ENCODE measurements at regions not wholly inside any gene's neighbourhood (a gene's known extent, or its start where the extent isn't known, plus 50 kb on each side); places are given as distances from the start of the nearest gene placed in this dataset.
"Not testable (repeated sequence)": the region's sequence is repeated elsewhere in the genome, so short reads cannot be mapped to it uniquely, and the experiment has no call there.

DNA sequence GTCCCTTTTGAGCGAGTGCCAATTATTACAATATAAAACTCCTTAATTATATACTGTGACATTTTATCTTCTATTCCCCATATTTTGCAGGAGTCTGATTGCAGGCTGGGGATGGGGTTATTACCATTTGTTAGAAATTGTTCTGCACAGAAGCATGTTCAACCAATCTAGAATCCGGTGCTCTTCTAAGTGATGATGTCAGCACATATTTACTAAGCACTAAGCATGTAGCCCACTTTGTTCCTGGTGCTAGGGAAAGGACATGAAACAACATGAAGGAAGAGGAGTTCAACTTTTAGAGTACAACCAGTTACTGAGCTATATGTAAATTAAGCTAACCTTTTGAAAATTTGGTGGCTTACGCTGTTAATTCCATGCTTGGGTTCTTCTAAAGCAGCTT, 52.8 kb upstream of the IL1RAPL2 start:
- DNase-seq = no peak
- Mint-ChIP-seq H3K9me3 (no peaks in the 10 kb centered on the region), H3K36me3 (no peaks in the 10 kb centered on the region), H3K27me3 (no peaks in the 10 kb centered on the region), H3K4me3 (no peak overlapping the region), H3K27ac (no peak overlapping the region), H3K4me1 (ENCODE audit: low read depth) (no peaks in the 10 kb centered on the region)
- intact Hi-C loops (cut with micrococcal nuclease) = no loop called here
- POLR2A ChIA-PET = no interaction called here
- CTCF ChIA-PET = no interaction called here

- no peak overlapping the region for H3K27ac Mint-ChIP-seq
- POLR2A ChIA-PET = no interaction called here
- intact Hi-C loops (cut with micrococcal nuclease) = no loop called here
- no peak overlapping the region for H3K4me3 Mint-ChIP-seq
- no peaks in the 10 kb centered on the region for H3K27me3 Mint-ChIP-seq
- CTCF ChIA-PET = no interaction called here
- no peak for DNase-seq
- no peaks in the 10 kb centered on the region for H3K36me3 Mint-ChIP-seq
- H3K4me1 Mint-ChIP-seq (ENCODE audit: low read depth) = no peaks in the 10 kb centered on the region
- H3K9me3 Mint-ChIP-seq = no peaks in the 10 kb centered on the region
Measured at GRCh38 chrX:104510801-104511200, 55.2 kb upstream of the IL1RAPL2 start.

- H3K9me3 Mint-ChIP-seq = no peaks in the 10 kb centered on the region
- H3K36me3 Mint-ChIP-seq = no peaks in the 10 kb centered on the region
- CTCF ChIA-PET = no interaction called here
- no peak overlapping the region for H3K27ac Mint-ChIP-seq
- no peaks in the 10 kb centered on the region for H3K27me3 Mint-ChIP-seq
- POLR2A ChIA-PET = no interaction called here
- H3K4me1 Mint-ChIP-seq (ENCODE audit: low read depth) = no peaks in the 10 kb centered on the region
- intact Hi-C loops (cut with micrococcal nuclease) = no loop called here
- no peak overlapping the region for H3K4me3 Mint-ChIP-seq
- no peak for DNase-seq
Measured at GRCh38 chrX:104502460-104502859, 63.5 kb upstream of the IL1RAPL2 start.

- Mint-ChIP-seq H3K27me3 (no peaks in the 10 kb centered on the region), H3K36me3 (no peaks in the 10 kb centered on the region), H3K4me1 (ENCODE audit: low read depth) (no peaks in the 10 kb centered on the region), H3K27ac (no peak overlapping the region), H3K4me3 (no peak overlapping the region), H3K9me3 (no peaks in the 10 kb centered on the region)
- intact Hi-C loops (cut with micrococcal nuclease) = no loop called here
- POLR2A ChIA-PET = no interaction called here
- DNase-seq = no peak
- CTCF ChIA-PET = no interaction called here
Measured at GRCh38 chrX:104488811-104489210, 77.2 kb upstream of the IL1RAPL2 start.

GRCh38 chrX:104486691-104487090, 79.3 kb upstream of the IL1RAPL2 start:
- H3K4me1 Mint-ChIP-seq (ENCODE audit: low read depth) = no peaks in the 10 kb centered on the region
- CTCF ChIA-PET = no interaction called here
- intact Hi-C loops (cut with micrococcal nuclease) = no loop called here
- no peak overlapping the region for H3K27ac Mint-ChIP-seq
- DNase-seq = no peak
- no peak overlapping the region for H3K4me3 Mint-ChIP-seq
- POLR2A ChIA-PET = no interaction called here
- H3K9me3 Mint-ChIP-seq = no peaks in the 10 kb centered on the region
- no peaks in the 10 kb centered on the region for H3K36me3 Mint-ChIP-seq
- no peaks in the 10 kb centered on the region for H3K27me3 Mint-ChIP-seq

- Mint-ChIP-seq H3K9me3 (no peaks in the 10 kb centered on the region), H3K4me1 (ENCODE audit: low read depth) (no peaks in the 10 kb centered on the region), H3K36me3 (no peaks in the 10 kb centered on the region), H3K27me3 (no peaks in the 10 kb centered on the region), H3K4me3 (no peak overlapping the region), H3K27ac (no peak overlapping the region)
- ChIA-PET CTCF (no interaction called here), POLR2A (no interaction called here)
- intact Hi-C loops (cut with micrococcal nuclease) = no loop called here
- no peak for DNase-seq
Measured at GRCh38 chrX:104482757-104483156, 83.2 kb upstream of the IL1RAPL2 start.

DNA sequence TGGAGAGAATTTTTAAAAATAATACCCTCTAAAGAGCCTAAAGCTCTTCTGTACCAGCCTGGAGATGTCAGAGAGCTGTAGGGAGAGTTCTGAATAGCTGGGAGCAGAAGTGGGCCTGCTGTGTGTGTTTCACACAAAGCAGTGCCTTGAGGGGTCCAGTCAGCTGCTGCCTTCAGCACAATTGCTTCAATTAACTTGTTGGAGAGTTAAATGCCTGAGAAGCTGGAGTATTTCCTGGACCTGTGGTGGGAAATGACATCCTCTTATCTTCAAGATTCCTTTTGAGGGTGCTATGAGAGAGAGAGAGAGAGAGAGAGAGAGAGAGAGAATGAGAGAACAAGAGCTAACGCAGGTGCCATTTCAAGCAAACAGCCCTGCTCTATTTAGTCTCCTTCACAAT, 96.2 kb upstream of the IL1RAPL2 start:
- DNase-seq = no peak
- ChIA-PET CTCF (no interaction called here), POLR2A (no interaction called here)
- H3K9me3 Mint-ChIP-seq = no peaks in the 10 kb centered on the region
- no peaks in the 10 kb centered on the region for H3K4me1 Mint-ChIP-seq (ENCODE audit: low read depth)
- no peak overlapping the region for H3K4me3 Mint-ChIP-seq
- H3K36me3 Mint-ChIP-seq = no peaks in the 10 kb centered on the region
- no peak overlapping the region for H3K27ac Mint-ChIP-seq
- no peaks in the 10 kb centered on the region for H3K27me3 Mint-ChIP-seq
- intact Hi-C loops (cut with micrococcal nuclease) = no loop called here

GRCh38 chrX:104459796-104460195, 106.2 kb upstream of the IL1RAPL2 start:
- Mint-ChIP-seq H3K9me3 (no peaks in the 10 kb centered on the region), H3K4me1 (ENCODE audit: low read depth) (no peaks in the 10 kb centered on the region), H3K4me3 (no peak overlapping the region), H3K27me3 (no peaks in the 10 kb centered on the region), H3K27ac (no peak overlapping the region), H3K36me3 (no peaks in the 10 kb centered on the region)
- POLR2A ChIA-PET = no interaction called here
- intact Hi-C loops (cut with micrococcal nuclease) = no loop called here
- DNase-seq = no peak
- CTCF ChIA-PET = no interaction called here

DNA sequence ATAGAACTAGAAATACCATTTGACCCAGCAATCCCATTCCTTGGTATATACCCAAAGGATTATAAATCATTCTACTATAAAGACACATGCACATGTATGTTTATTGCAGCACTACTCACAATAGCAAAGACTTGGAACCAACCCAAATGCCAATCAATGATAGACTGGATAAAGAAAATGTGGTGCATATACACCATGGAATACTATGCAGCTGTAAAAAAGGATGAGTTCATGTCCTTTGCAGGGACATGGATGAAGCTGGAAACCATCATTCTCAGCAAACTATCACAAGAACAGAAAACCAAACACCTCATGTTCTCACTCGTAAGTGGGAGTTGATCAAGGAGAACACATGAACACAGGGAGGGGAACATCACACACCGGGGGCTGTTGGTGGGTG, 108.9 kb upstream of the IL1RAPL2 start:
- H3K27me3 Mint-ChIP-seq, DNase-seq, POLR2A ChIA-PET: not testable (repeated sequence)

GRCh38 chrX:104450316-104450715, 115.7 kb upstream of the IL1RAPL2 start:
- H3K4me1 Mint-ChIP-seq (ENCODE audit: low read depth) = no peaks in the 10 kb centered on the region
- POLR2A ChIA-PET = no interaction called here
- CTCF ChIA-PET = no interaction called here
- no peak overlapping the region for H3K27ac Mint-ChIP-seq
- H3K36me3 Mint-ChIP-seq = no peaks in the 10 kb centered on the region
- DNase-seq = no peak
- H3K27me3 Mint-ChIP-seq = no peaks in the 10 kb centered on the region
- intact Hi-C loops (cut with micrococcal nuclease) = no loop called here
- no peaks in the 10 kb centered on the region for H3K9me3 Mint-ChIP-seq
- H3K4me3 Mint-ChIP-seq = no peak overlapping the region

More for the DNA sequence above, 108.9 kb upstream of the IL1RAPL2 start:
- H3K4me1 Mint-ChIP-seq (ENCODE audit: low read depth); intact Hi-C loops (cut with micrococcal nuclease); H3K36me3 Mint-ChIP-seq; H3K9me3 Mint-ChIP-seq; CTCF ChIA-PET; H3K27ac Mint-ChIP-seq; H3K4me3 Mint-ChIP-seq: not testable (repeated sequence)

DNA sequence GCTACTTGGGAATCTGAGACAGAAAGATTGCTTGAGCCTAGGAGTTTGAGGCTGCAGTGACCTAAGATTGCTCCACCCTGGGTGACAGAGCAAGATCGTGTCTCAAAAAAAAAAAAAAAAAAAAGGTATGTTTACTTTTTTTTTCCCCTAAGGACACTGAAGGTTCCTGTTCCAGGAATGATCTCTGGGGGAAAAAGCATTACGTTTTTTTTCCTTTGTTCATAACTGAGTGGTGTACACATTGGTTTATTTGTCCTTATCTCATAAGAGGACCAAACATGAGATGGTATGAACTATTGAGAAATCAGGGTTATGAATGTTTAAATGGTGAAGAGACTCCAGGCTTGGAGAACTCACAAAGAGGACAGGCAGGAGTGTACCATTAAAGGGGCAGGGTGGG, 120.4 kb upstream of the IL1RAPL2 start:
- Mint-ChIP-seq H3K4me3 (no peak overlapping the region), H3K9me3 (no peaks in the 10 kb centered on the region), H3K4me1 (ENCODE audit: low read depth) (no peaks in the 10 kb centered on the region), H3K27me3 (no peaks in the 10 kb centered on the region), H3K36me3 (no peaks in the 10 kb centered on the region), H3K27ac (no peak overlapping the region)
- DNase-seq = no peak
- ChIA-PET CTCF (no interaction called here), POLR2A (no interaction called here)
- intact Hi-C loops (cut with micrococcal nuclease) = no loop called here

DNA sequence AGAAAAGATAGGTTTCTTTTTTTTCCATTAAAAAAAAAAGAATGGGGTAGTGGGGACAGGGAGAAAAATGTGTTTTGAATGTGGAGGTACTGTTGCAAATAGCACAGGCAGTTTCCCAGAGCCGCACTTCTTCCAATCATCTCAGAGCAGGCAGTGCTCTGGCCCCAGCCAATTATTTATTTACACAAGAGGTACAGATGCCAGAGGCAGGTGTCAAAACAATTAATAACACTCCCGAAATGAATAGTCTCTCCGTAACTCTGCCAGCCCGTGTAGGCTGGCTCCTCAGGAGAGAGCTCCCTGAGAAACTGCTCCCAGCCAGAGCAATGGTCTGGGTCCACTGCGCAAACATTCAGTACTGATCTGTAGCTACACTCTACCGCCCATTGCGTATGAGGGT, 130.8 kb upstream of the IL1RAPL2 start:
- no peak overlapping the region for H3K4me3 Mint-ChIP-seq
- no peak for DNase-seq
- H3K4me1 Mint-ChIP-seq (ENCODE audit: low read depth) = no peaks in the 10 kb centered on the region
- ChIA-PET CTCF (no interaction called here), POLR2A (no interaction called here)
- no peak overlapping the region for H3K27ac Mint-ChIP-seq
- intact Hi-C loops (cut with micrococcal nuclease) = no loop called here
- no peaks in the 10 kb centered on the region for H3K9me3 Mint-ChIP-seq
- no peaks in the 10 kb centered on the region for H3K36me3 Mint-ChIP-seq
- H3K27me3 Mint-ChIP-seq = peaks cover 4% of the 10 kb centered on the region

GRCh38 chrX:104432321-104432720, 133.7 kb upstream of the IL1RAPL2 start:
- peaks cover 4% of the 10 kb centered on the region for H3K27me3 Mint-ChIP-seq
- H3K9me3 Mint-ChIP-seq = no peaks in the 10 kb centered on the region
- no peaks in the 10 kb centered on the region for H3K36me3 Mint-ChIP-seq
- intact Hi-C loops (cut with micrococcal nuclease) = no loop called here
- no peak overlapping the region for H3K4me3 Mint-ChIP-seq
- no peaks in the 10 kb centered on the region for H3K4me1 Mint-ChIP-seq (ENCODE audit: low read depth)
- POLR2A ChIA-PET = no interaction called here
- CTCF ChIA-PET = no interaction called here
- no peak overlapping the region for H3K27ac Mint-ChIP-seq
- no peak for DNase-seq

DNA sequence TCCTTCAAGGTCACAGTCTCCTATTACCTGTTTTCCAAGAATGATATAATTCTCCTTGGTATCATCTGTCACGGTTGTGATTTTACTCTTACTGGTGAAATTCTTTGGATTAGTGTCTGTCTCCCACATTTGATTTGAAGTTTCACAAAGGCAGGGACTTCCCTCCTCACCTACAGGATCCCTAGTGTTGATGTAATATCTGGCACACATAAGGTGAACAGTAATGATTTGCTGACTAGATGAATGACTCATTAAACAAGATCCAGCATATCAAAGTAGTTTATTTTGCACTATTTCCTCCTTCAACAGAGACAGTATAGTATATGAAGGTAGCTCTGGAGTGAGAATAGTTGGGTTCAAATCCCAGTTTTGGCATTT, 135.3 kb upstream of the IL1RAPL2 start:
- CTCF ChIA-PET = no interaction called here
- no peaks in the 10 kb centered on the region for H3K36me3 Mint-ChIP-seq
- H3K27ac Mint-ChIP-seq = no peak overlapping the region
- no peaks in the 10 kb centered on the region for H3K4me1 Mint-ChIP-seq (ENCODE audit: low read depth)
- H3K4me3 Mint-ChIP-seq = no peak overlapping the region
- intact Hi-C loops (cut with micrococcal nuclease) = no loop called here
- no peaks in the 10 kb centered on the region for H3K9me3 Mint-ChIP-seq
- DNase-seq = no peak
- peaks cover 4% of the 10 kb centered on the region for H3K27me3 Mint-ChIP-seq
- POLR2A ChIA-PET = no interaction called here

Measured in activated CD4-positive, alpha-beta memory T cell treated with anti-CD3 and anti-CD28 coated beads for 36 hours (primary cell).